ENCODE measurements at regions not wholly inside any gene's neighbourhood (a gene's known extent, or its start where the extent isn't known, plus 50 kb on each side); places are given as distances from the start of the nearest gene placed in this dataset.

DNA sequence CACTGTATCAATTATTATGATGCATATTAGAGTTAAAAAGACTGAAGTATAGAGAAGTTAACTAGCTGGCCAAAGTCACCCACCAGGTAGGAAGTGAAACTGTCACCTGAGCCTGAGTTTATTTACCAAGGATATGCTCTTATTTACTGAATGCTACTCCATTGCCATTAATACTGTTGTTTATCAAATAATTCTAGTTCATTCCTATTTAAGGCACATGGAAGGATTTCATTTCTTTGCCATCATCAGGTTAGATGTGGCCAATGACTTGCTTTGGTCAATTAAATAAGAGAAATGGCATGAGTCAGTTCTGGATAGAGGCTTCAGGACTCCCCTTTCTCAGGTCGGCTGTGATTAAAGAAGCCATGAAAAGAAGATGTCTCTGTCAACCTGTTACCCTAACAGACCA, 169.6 kb downstream of the KCNJ2 start:
- Histone ChIP-seq H2BK120ac (replicated peaks; ENCODE audit: low read depth, low read length) (no peak overlapping the region), H3K9ac (replicated peaks in 1 of 4; ENCODE audit: extremely low read depth in 1 of 4, low read depth in 3 of 4, low read length in 3 of 4) (no peak overlapping the region), H3K4me3 (ENCODE audit: extremely low read depth in 1 of 4, insufficient read depth in 2 of 4, low read depth in 3 of 4, low read length in 4 of 4) (no peak overlapping the region), H2BK15ac (ENCODE audit: low read length) (no peak overlapping the region), H3K23ac (ENCODE audit: insufficient read length) (no peak overlapping the region), H2BK12ac (ENCODE audit: low read depth, low read length) (no peak overlapping the region), H4K5ac (ENCODE audit: insufficient read length, low read depth, low read length) (no peak overlapping the region), H2AK5ac (ENCODE audit: low read depth, low read length) (no peak overlapping the region), H3K79me2 (ENCODE audit: control insufficient read depth in 1 of 2, insufficient read depth in 2 of 2, low read length in 2 of 2) (no peaks in the 10 kb centered on the region), H2AFZ (ENCODE audit: low read length) (no peak overlapping the region), H3K79me1 (ENCODE audit: low read depth, low read length) (no peaks in the 10 kb centered on the region), H3K27ac (ENCODE audit: low read depth, low read length) (no peak overlapping the region), H3K4me2 (ENCODE audit: insufficient read depth in 1 of 2, low read depth in 2 of 2, low read length in 2 of 2) (no peak overlapping the region), H2BK5ac (ENCODE audit: low read depth, low read length) (no peak overlapping the region), H3K4ac (replicated peaks; ENCODE audit: insufficient read length, low read depth, low read length) (no peak overlapping the region), H4K91ac (replicated peaks; ENCODE audit: insufficient read length, low read length) (no peak overlapping the region), H3K56ac (replicated peaks; ENCODE audit: insufficient read length, low read depth, low read length) (no peak overlapping the region), H3K9me3 (ENCODE audit: insufficient read depth in 2 of 2, low read depth in 1 of 2, low read length in 1 of 2) (no peaks in the 10 kb centered on the region), H3K14ac (ENCODE audit: insufficient read length) (no peak overlapping the region), H3K27me3 (replicated peaks in 1 of 4; ENCODE audit: control insufficient read depth in 3 of 4, extremely low read depth in 1 of 4, insufficient read depth in 3 of 4, low read length in 3 of 4) (no peaks in the 10 kb centered on the region), H2BK20ac (ENCODE audit: low read length) (no peak overlapping the region), H4K20me1 (replicated peaks in 1 of 2; ENCODE audit: control insufficient read depth in 1 of 2, insufficient read depth in 2 of 2, low read length in 2 of 2) (no peaks in the 10 kb centered on the region), H3K18ac (ENCODE audit: extremely low read depth, low read length) (no peak overlapping the region), H4K8ac (ENCODE audit: extremely low read depth, insufficient read depth, low read length) (no peak overlapping the region), H3K36me3 (ENCODE audit: control insufficient read depth in 2 of 4, insufficient read depth in 4 of 4, low read length in 3 of 4) (no peaks in the 10 kb centered on the region), H3K23me2 (ENCODE audit: low read depth, low read length) (no peaks in the 10 kb centered on the region), H3K4me1 (replicated peaks in 1 of 4; ENCODE audit: control insufficient read depth in 3 of 4, insufficient read depth in 4 of 4, low read length in 3 of 4) (no peaks in the 10 kb centered on the region)
- DNase-seq (ENCODE audit: low read depth in 1 of 2, low spot score in 2 of 2): no peak
- no peak for FAIRE-seq
- TF ChIP-seq, protein P1, sequence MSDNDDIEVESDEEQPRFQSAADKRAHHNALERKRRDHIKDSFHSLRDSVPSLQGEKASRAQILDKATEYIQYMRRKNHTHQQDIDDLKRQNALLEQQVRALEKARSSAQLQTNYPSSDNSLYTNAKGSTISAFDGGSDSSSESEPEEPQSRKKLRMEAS (IDR thresholded peaks at IDR 0.05): no peak
- TF ChIP-seq GABPA (IDR thresholded peaks at IDR 0.05; ENCODE audit: borderline replicate concordance, insufficient read depth, low read length): no peak
- no peak for TF ChIP-seq SP4 (IDR thresholded peaks at IDR 0.05; ENCODE audit: low read length)
- no peak for TF ChIP-seq RNF2 (IDR thresholded peaks at IDR 0.05; ENCODE audit: borderline replicate concordance, low read depth, low read length, missing control alignments, poor library complexity, severe bottlenecking)
- TF ChIP-seq NANOG (IDR thresholded peaks at IDR 0.05; ENCODE audit: insufficient read depth, low read depth, low read length, poor library complexity, severe bottlenecking): no peak
- no peak for TF ChIP-seq BCL11A (IDR thresholded peaks at IDR 0.05; ENCODE audit: low read depth in 2 of 2, low read length in 2 of 2)
- no peak for TF ChIP-seq SIRT6 (IDR thresholded peaks at IDR 0.05; ENCODE audit: low read length)
- ChIA-PET POLR2A (ENCODE audit: partially characterized antibody) (no interaction called here), CTCF (ENCODE audit: partially characterized antibody) (interaction anchor here (1.2 kb wide), 1 partner anchor 48 kb away, joined by 3 read pairs; no protein-coding TSS in a partner anchor)
- 95% methylated on average over 1 of the region's 1 CpG; no CpG with 5 or more reads in 1 of the 2 experiments for WGBS, 2 experiments (ENCODE audit: extremely low coverage in 1 of 2, insufficient coverage in 1 of 2, insufficient read length in 1 of 2, insufficient replicate concordance in 2 of 2, low coverage in 1 of 2, low lambda C conversion rate in 2 of 2, missing lambda C conversion rate in 1 of 2)
